LNCAP (cell line): ENCODE measurements at regions not wholly inside any gene's neighbourhood (a gene's known extent, or its start where the extent isn't known, plus 50 kb on each side); places are given as distances from the start of the nearest gene placed in this dataset.

Experiments
- CTCF ChIP-seq: fragments of 450-650 bp; IDR thresholded peaks from 2 replicates; pipeline ENCODE4 v1.5.1; 2017; ENCODE audit warnings: mild to moderate bottlenecking

GRCh38 chr6:100220543-100220942 is 226.5 kb upstream of the MCHR2 start:
- no peak for TF ChIP-seq CTCF

GRCh38 chr6:100217225-100218012 is 223.4 kb upstream of the MCHR2 start:
- no peak for TF ChIP-seq CTCF

- no peak for TF ChIP-seq CTCF
Observed at GRCh38 chr6:100216760-100217159, 222.7 kb upstream of the MCHR2 start.

- no peak for TF ChIP-seq CTCF
Observed at GRCh38 chr6:100212131-100212530, 218.1 kb upstream of the MCHR2 start.

- no peak for TF ChIP-seq CTCF
Observed at GRCh38 chr6:100210137-100211117, 216.4 kb upstream of the MCHR2 start.

- no peak for TF ChIP-seq CTCF
Observed at GRCh38 chr6:100209323-100210136, 215.5 kb upstream of the MCHR2 start.

- TF ChIP-seq CTCF, result no peak
Observed at GRCh38 chr6:100203400-100203799, 209.4 kb upstream of the MCHR2 start.
